K562 (cell line): ENCODE measurements at regions not wholly inside any gene's neighbourhood (a gene's known extent, or its start where the extent isn't known, plus 50 kb on each side); places are given as distances from the start of the nearest gene placed in this dataset.

Experiments
- ATAC-seq: fragments of 200-7000 bp; cut with Tn5 transposase; 3 replicates; pipeline ENCODE4 v1.9.1; 2020; ENCODE audit warnings: moderate library complexity
- BruUV-seq: library from RNA; stranded (reverse); fragments of 400-500 nt; replicated peaks from 2 replicates; lab custom pipeline; 2021; lab: Mats Ljungman, UMichigan
- CTCF ChIA-PET: fragments of 300-600 bp; formaldehyde crosslinking; extraction: SDS; loops from one replicate; lab custom pipeline; 2021; ENCODE audit warnings: low intra/inter-chr PET ratio; lab: Yijun Ruan, JAX
- POLR2A ChIA-PET: fragments of 300-600, 350-650 bp; sonication (Branson Sonifier 250); formaldehyde crosslinking; extraction: SDS; loops from one replicate; lab custom pipeline; 2021; ENCODE audit warnings: antibody characterized with exemption, inconsistent platforms; lab: Yijun Ruan, JAX
- DNase-seq, 4 experiments: peaks; one replicate each; pipeline versions ENCODE4 v3.0.0 to v3.0.0-alpha.2; 2011 to 2018; ENCODE audit warnings: low spot score in 3 of 4, mixed read lengths in 3 of 4; ENCODE audit errors: extremely low read depth in 1 of 4
- FAIRE-seq: peaks from 2 replicates; lab custom pipeline; 2011; peaks lifted over from hg19 to GRCh38; lab: Jason Lieb, UNC
- H2AFZ ChIP-seq: 2 replicates; pipeline ENCODE4 v1.6.0; 2011; ENCODE audit warnings: low read depth, low read length, control low read depth, inconsistent platforms
- H3K27ac ChIP-seq: fragments of 200-600 bp; 3 replicates; pipeline ENCODE4 v1.8.0; 2011; ENCODE audit warnings: low read depth, mild to moderate bottlenecking, control low read depth, inconsistent platforms, low read length, moderate library complexity, mixed read lengths; ENCODE audit errors: extremely low read depth
- H3K27me3 ChIP-seq, 2 experiments: fragments of 300-600 bp in 1 of 2; 2 replicates in 1 of 2; 3 replicates in 1 of 2; pipeline versions ENCODE4 v1.6.0 to v1.8.0; 2011; ENCODE audit warnings: inconsistent platforms in 2 of 2, low read length in 2 of 2, mild to moderate bottlenecking in 1 of 2, mixed read lengths in 1 of 2, moderate library complexity in 1 of 2; ENCODE audit not compliant: control insufficient read depth in 2 of 2, insufficient read depth in 2 of 2
- H3K36me3 ChIP-seq: fragments of 300-600 bp; 3 replicates; pipeline ENCODE4 v1.8.0; 2011; ENCODE audit warnings: mild to moderate bottlenecking, low read length, inconsistent platforms; ENCODE audit not compliant: control insufficient read depth, insufficient read depth
- H3K4me1 ChIP-seq, 2 experiments: fragments of 200-600 bp in 1 of 2; replicated peaks in 1 of 2; 2 replicates in 1 of 2; 3 replicates in 1 of 2; pipeline versions ENCODE4 v1.5.1 to v1.8.0; 2011; ENCODE audit warnings: inconsistent platforms in 2 of 2, low read length in 2 of 2, mild to moderate bottlenecking in 1 of 2, mixed read lengths in 1 of 2, moderate library complexity in 1 of 2; ENCODE audit not compliant: control insufficient read depth in 2 of 2, insufficient read depth in 2 of 2
- H3K4me2 ChIP-seq: 2 replicates; pipeline ENCODE4 v1.6.1; 2011; ENCODE audit warnings: low read length, control low read depth, inconsistent platforms, mixed read lengths; ENCODE audit not compliant: insufficient read depth
- H3K4me3 ChIP-seq: fragments of 200-600 bp; sonication (generic), shearing (Covaris generic); 2 replicates; pipeline ENCODE4 v1.5.1; 2016; ENCODE audit warnings: control low read depth, inconsistent platforms
- H3K79me2 ChIP-seq: fragments of 200-600 bp; 3 replicates; pipeline ENCODE4 v1.8.0; 2011; ENCODE audit warnings: low read length, inconsistent platforms; ENCODE audit not compliant: control insufficient read depth, insufficient read depth
- H3K9ac ChIP-seq, 2 experiments: 2 replicates each; pipeline versions ENCODE4 v1.6.0 to v1.6.1; 2011; ENCODE audit warnings: low read depth in 2 of 2, low read length in 2 of 2, control low read depth in 1 of 2, inconsistent platforms in 1 of 2, mild to moderate bottlenecking in 1 of 2, mixed read lengths in 1 of 2; ENCODE audit not compliant: insufficient read depth in 1 of 2
- H3K9me1 ChIP-seq: one replicate; pipeline ENCODE4 v1.6.0; 2011; ENCODE audit warnings: inconsistent platforms, mild to moderate bottlenecking, low read length, moderate library complexity; ENCODE audit not compliant: control insufficient read depth, insufficient read depth
- H3K9me3 ChIP-seq: replicated peaks from 2 replicates; pipeline ENCODE4 v1.5.1; 2011; ENCODE audit warnings: low read depth, low read length, inconsistent platforms; ENCODE audit not compliant: control insufficient read depth, insufficient read depth
- H4K20me1 ChIP-seq: replicated peaks from 2 replicates; pipeline ENCODE4 v1.6.1; 2011; ENCODE audit warnings: low read length, inconsistent platforms, mixed read lengths; ENCODE audit not compliant: control insufficient read depth, insufficient read depth
- BDP1 ChIP-seq: IDR thresholded peaks from 3 replicates; pipeline ENCODE4 v1.6.1; 2011; ENCODE audit not compliant: insufficient read length, insufficient read depth
- ELF2 ChIP-seq: fragments of 250-450 bp; sonication (Bioruptor Pico); IDR thresholded peaks from 2 replicates; pipeline ENCODE4 v1.5.0; 2021; ENCODE audit warnings: mild to moderate bottlenecking
- ERF ChIP-seq: fragments of 450-650 bp; formaldehyde crosslinking; IDR thresholded peaks from 2 replicates; pipeline ENCODE4 v1.4.0; 2020; ENCODE audit warnings: mild to moderate bottlenecking, mixed read lengths
- NCOA4 ChIP-seq: fragments of 450-650 bp; IDR thresholded peaks from 2 replicates; pipeline ENCODE4 v1.6.1; 2018; ENCODE audit warnings: mild to moderate bottlenecking; ENCODE audit not compliant: partially characterized antibody
- NR1H2 ChIP-seq: sonication (generic); formaldehyde crosslinking; IDR thresholded peaks from 2 replicates; pipeline ENCODE4 v1.4.0; 2020; ENCODE audit warnings: mild to moderate bottlenecking, missing genetic modification reagents
- PHF21A ChIP-seq: fragments of 450-650 bp; IDR thresholded peaks from 2 replicates; pipeline ENCODE4 v1.6.1; 2017; ENCODE audit warnings: low read depth, borderline replicate concordance
- RBFOX2 ChIP-seq: fragments of 200-400 bp; formaldehyde crosslinking; IDR thresholded peaks from 2 replicates; pipeline ENCODE4 v1.6.1; 2017; ENCODE audit warnings: low read depth, mild to moderate bottlenecking, low read length, moderate library complexity
- SP1 ChIP-seq: sonication (generic); formaldehyde crosslinking; IDR thresholded peaks from 2 replicates; pipeline ENCODE4 v1.8.1; 2022; ENCODE audit warnings: mild to moderate bottlenecking, missing genetic modification reagents
- ZNF23 ChIP-seq: fragments of 250-450 bp; sonication (Bioruptor Pico); IDR thresholded peaks from 2 replicates; pipeline ENCODE4 v1.4.0; 2020; ENCODE audit warnings: mild to moderate bottlenecking
- ZNF253 ChIP-seq: fragments of 250-450 bp; sonication (Bioruptor Pico); conservative IDR thresholded peaks from 2 replicates; pipeline ENCODE4 v1.6.1; 2021; ENCODE audit warnings: mild to moderate bottlenecking
- WGBS: fragments of 100-300 bp; shearing (Covaris generic); methylation state at CpG from one replicate; pipeline ENCODE4 v1.1.6; 2016; ENCODE audit warnings: low coverage, mixed read lengths; ENCODE audit not compliant: insufficient coverage; ENCODE audit errors: missing lambda C conversion rate; 5-methylcytosine and 5-hydroxymethylcytosine counted together
- in situ Hi-C: fragments of 300-500 bp; cut with MboI; formaldehyde crosslinking; loops from 4 replicates; pipeline ENCODE4 v1.15.0; 2018; ENCODE audit warnings: inconsistent platforms, mixed read lengths
- intact Hi-C: fragments of 100-400 bp; cut with micrococcal nuclease; formaldehyde crosslinking; loops from 2 replicates; pipeline ENCODE4 v1.14.2; 2022
- TF ChIP-seq, protein P1 (sequence below): fragments of 150-350 bp; conservative IDR thresholded peaks from 2 replicates; pipeline ENCODE4 v1.6.1; 2014; ENCODE audit warnings: low read length
- TF ChIP-seq, protein P2 (sequence below): conservative IDR thresholded peaks from 2 replicates; pipeline ENCODE4 v1.6.1; 2011; ENCODE audit warnings: low read depth, mild to moderate bottlenecking, low read length; ENCODE audit not compliant: control insufficient read depth
- TF ChIP-seq, protein P3 (sequence below): fragments of 450-650 bp; formaldehyde crosslinking; IDR thresholded peaks from 2 replicates; pipeline ENCODE4 v1.4.0; 2020; ENCODE audit warnings: mild to moderate bottlenecking, moderate library complexity
- TF ChIP-seq, protein P4 (sequence below): sonication (generic); formaldehyde crosslinking; IDR thresholded peaks from 2 replicates; pipeline ENCODE4 v1.8.1; 2023; ENCODE audit warnings: mild to moderate bottlenecking, missing genetic modification reagents
- TF ChIP-seq, protein P5 (sequence below): fragments of 450-650 bp; IDR thresholded peaks from 2 replicates; pipeline ENCODE4 v1.6.1; 2018; ENCODE audit warnings: mild to moderate bottlenecking, low read depth; ENCODE audit not compliant: partially characterized antibody

DNA sequence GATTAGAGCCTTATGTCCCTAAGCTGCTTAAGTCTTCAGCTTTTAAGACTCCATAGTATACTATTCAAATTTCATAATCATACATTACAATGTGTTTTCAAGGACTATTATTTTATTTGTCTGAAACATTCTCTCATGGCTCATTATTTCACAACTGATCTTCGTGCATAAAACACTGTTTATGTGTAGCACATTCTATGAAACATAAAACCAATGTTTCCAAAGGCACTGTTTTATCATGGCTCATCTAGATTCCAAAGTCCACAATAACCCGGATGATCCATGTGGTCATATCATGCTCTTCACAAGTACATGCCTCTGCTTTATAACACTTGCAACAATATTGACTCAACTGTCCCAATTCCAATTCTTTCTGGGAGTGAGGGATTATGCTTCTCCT, 806.1 kb downstream of the TNS3 start:
- DNase-seq (no peak), ATAC-seq (no peak), FAIRE-seq (no peak)
- in situ Hi-C loops, result no loop called here
- no TSS peak for BruUV-seq
- Histone ChIP-seq H2AFZ (no peak overlapping the region), H3K27me3 (no peaks in the 10 kb centered on the region), H3K4me3 (no peak overlapping the region), H3K79me2 (no peaks in the 10 kb centered on the region), H3K4me2 (no peak overlapping the region), H3K27ac (no peak overlapping the region), H3K9me3 (no peaks in the 10 kb centered on the region), H3K36me3 (no peaks in the 10 kb centered on the region), H4K20me1 (no peaks in the 10 kb centered on the region), H3K9ac (no peak overlapping the region), H3K9me1 (no peaks in the 10 kb centered on the region), H3K4me1 (no peaks in the 10 kb centered on the region)
- ChIA-PET POLR2A (no interaction called here), CTCF (no interaction called here)
- intact Hi-C loops, result no loop called here
- 0% methylated on average over 2 of the region's 2 CpGs for WGBS
- no peak for TF ChIP-seq RBFOX2
- no peak for TF ChIP-seq NR1H2 (CRISPR knock-in tag)
- TF ChIP-seq, protein P1, sequence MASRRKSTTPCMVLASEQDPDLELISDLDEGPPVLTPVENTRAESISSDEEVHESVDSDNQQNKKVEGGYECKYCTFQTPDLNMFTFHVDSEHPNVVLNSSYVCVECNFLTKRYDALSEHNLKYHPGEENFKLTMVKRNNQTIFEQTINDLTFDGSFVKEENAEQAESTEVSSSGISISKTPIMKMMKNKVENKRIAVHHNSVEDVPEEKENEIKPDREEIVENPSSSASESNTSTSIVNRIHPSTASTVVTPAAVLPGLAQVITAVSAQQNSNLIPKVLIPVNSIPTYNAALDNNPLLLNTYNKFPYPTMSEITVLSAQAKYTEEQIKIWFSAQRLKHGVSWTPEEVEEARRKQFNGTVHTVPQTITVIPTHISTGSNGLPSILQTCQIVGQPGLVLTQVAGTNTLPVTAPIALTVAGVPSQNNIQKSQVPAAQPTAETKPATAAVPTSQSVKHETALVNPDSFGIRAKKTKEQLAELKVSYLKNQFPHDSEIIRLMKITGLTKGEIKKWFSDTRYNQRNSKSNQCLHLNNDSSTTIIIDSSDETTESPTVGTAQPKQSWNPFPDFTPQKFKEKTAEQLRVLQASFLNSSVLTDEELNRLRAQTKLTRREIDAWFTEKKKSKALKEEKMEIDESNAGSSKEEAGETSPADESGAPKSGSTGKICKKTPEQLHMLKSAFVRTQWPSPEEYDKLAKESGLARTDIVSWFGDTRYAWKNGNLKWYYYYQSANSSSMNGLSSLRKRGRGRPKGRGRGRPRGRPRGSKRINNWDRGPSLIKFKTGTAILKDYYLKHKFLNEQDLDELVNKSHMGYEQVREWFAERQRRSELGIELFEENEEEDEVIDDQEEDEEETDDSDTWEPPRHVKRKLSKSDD, result no peak
- TF ChIP-seq, protein P2, sequence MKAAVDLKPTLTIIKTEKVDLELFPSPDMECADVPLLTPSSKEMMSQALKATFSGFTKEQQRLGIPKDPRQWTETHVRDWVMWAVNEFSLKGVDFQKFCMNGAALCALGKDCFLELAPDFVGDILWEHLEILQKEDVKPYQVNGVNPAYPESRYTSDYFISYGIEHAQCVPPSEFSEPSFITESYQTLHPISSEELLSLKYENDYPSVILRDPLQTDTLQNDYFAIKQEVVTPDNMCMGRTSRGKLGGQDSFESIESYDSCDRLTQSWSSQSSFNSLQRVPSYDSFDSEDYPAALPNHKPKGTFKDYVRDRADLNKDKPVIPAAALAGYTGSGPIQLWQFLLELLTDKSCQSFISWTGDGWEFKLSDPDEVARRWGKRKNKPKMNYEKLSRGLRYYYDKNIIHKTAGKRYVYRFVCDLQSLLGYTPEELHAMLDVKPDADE, result no peak
- TF ChIP-seq, protein P3, sequence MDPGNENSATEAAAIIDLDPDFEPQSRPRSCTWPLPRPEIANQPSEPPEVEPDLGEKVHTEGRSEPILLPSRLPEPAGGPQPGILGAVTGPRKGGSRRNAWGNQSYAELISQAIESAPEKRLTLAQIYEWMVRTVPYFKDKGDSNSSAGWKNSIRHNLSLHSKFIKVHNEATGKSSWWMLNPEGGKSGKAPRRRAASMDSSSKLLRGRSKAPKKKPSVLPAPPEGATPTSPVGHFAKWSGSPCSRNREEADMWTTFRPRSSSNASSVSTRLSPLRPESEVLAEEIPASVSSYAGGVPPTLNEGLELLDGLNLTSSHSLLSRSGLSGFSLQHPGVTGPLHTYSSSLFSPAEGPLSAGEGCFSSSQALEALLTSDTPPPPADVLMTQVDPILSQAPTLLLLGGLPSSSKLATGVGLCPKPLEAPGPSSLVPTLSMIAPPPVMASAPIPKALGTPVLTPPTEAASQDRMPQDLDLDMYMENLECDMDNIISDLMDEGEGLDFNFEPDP (CRISPR knock-in tag), result no peak
- no peak for TF ChIP-seq SP1 (CRISPR knock-in tag)
- TF ChIP-seq ZNF253 (CRISPR knock-in tag), result no peak
- no peak for TF ChIP-seq BDP1
- no peak for TF ChIP-seq PHF21A
- no peak for TF ChIP-seq NCOA4
- TF ChIP-seq ZNF23 (CRISPR knock-in tag), result no peak
- TF ChIP-seq ERF (CRISPR knock-in tag), result no peak
- TF ChIP-seq, protein P4, sequence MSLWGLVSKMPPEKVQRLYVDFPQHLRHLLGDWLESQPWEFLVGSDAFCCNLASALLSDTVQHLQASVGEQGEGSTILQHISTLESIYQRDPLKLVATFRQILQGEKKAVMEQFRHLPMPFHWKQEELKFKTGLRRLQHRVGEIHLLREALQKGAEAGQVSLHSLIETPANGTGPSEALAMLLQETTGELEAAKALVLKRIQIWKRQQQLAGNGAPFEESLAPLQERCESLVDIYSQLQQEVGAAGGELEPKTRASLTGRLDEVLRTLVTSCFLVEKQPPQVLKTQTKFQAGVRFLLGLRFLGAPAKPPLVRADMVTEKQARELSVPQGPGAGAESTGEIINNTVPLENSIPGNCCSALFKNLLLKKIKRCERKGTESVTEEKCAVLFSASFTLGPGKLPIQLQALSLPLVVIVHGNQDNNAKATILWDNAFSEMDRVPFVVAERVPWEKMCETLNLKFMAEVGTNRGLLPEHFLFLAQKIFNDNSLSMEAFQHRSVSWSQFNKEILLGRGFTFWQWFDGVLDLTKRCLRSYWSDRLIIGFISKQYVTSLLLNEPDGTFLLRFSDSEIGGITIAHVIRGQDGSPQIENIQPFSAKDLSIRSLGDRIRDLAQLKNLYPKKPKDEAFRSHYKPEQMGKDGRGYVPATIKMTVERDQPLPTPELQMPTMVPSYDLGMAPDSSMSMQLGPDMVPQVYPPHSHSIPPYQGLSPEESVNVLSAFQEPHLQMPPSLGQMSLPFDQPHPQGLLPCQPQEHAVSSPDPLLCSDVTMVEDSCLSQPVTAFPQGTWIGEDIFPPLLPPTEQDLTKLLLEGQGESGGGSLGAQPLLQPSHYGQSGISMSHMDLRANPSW (CRISPR knock-in tag), result no peak
- TF ChIP-seq, protein P5, sequence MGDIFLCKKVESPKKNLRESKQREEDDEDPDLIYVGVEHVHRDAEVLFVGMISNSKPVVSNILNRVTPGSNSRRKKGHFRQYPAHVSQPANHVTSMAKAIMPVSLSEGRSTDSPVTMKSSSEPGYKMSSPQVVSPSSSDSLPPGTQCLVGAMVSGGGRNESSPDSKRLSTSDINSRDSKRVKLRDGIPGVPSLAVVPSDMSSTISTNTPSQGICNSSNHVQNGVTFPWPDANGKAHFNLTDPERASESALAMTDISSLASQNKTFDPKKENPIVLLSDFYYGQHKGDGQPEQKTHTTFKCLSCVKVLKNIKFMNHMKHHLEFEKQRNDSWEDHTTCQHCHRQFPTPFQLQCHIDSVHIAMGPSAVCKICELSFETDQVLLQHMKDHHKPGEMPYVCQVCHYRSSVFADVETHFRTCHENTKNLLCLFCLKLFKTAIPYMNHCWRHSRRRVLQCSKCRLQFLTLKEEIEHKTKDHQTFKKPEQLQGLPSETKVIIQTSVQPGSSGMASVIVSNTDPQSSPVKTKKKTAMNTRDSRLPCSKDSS, result no peak
- no peak for TF ChIP-seq ELF2
